HepG2 (cell line): ENCODE measurements at regions not wholly inside any gene's neighbourhood (a gene's known extent, or its start where the extent isn't known, plus 50 kb on each side); places are given as distances from the start of the nearest gene placed in this dataset.

Source experiments
- CREB1 ChIP-seq, 2 experiments: fragments of 450-650 bp in 1 of 2; IDR thresholded peaks; 2 replicates each; pipeline ENCODE4 v1.6.1; 2016 to 2017; ENCODE audit warnings: control low read depth in 1 of 2, mild to moderate bottlenecking in 1 of 2, missing compliant biosample characterization in 1 of 2, missing genetic modification characterization in 1 of 2
- CTCF ChIP-seq: sonication (generic); formaldehyde crosslinking; IDR thresholded peaks from 2 replicates; pipeline ENCODE4 v1.5.0; 2020; ENCODE audit warnings: mild to moderate bottlenecking, missing genetic modification reagents, moderate library complexity
- JUND ChIP-seq: sonication (generic); formaldehyde crosslinking; IDR thresholded peaks from 2 replicates; pipeline ENCODE4 v1.8.0; 2022; ENCODE audit warnings: mild to moderate bottlenecking, missing genetic modification reagents
- PHF5A ChIP-seq: IDR thresholded peaks from one replicate; pipeline ENCODE4 v1.6.1; 2018; ENCODE audit warnings: low read depth, missing genetic modification reagents; ENCODE audit not compliant: unreplicated experiment
- TCF7L2 ChIP-seq: IDR thresholded peaks from 2 replicates; pipeline ENCODE4 v1.6.1; 2011; ENCODE audit warnings: mild to moderate bottlenecking, low read depth, low read length, moderate library complexity
- THAP7 ChIP-seq: sonication (generic); formaldehyde crosslinking; IDR thresholded peaks from 2 replicates; pipeline ENCODE4 v1.8.1; 2023; ENCODE audit warnings: mild to moderate bottlenecking, missing genetic modification reagents
- ZNF263 ChIP-seq: sonication (generic); formaldehyde crosslinking; IDR thresholded peaks from 2 replicates; pipeline ENCODE4 v1.4.0; 2020; ENCODE audit warnings: missing genetic modification reagents
- ZNF747 ChIP-seq: sonication (generic); formaldehyde crosslinking; IDR thresholded peaks from 2 replicates; pipeline ENCODE4 v1.8.1; 2023; ENCODE audit warnings: missing genetic modification reagents, mild to moderate bottlenecking, borderline replicate concordance
- TF ChIP-seq, protein P1 (sequence below): sonication (generic); formaldehyde crosslinking; IDR thresholded peaks from 2 replicates; pipeline ENCODE4 v1.4.0; 2020; ENCODE audit warnings: low read depth, mild to moderate bottlenecking, missing genetic modification reagents

- TF ChIP-seq TCF7L2 (no peak), THAP7 (CRISPR knock-in tag) (no peak), PHF5A (CRISPR knock-in tag) (no peak), CTCF (no peak), ZNF747 (CRISPR knock-in tag) (no peak), CREB1 (IDR thresholded peaks at IDR 0.05) (no peak), CREB1 (CRISPR knock-in tag; IDR thresholded peaks at IDR 0.05) (no peak), JUND (no peak), ZNF263 (CRISPR knock-in tag) (no peak)
- TF ChIP-seq, protein P1, sequence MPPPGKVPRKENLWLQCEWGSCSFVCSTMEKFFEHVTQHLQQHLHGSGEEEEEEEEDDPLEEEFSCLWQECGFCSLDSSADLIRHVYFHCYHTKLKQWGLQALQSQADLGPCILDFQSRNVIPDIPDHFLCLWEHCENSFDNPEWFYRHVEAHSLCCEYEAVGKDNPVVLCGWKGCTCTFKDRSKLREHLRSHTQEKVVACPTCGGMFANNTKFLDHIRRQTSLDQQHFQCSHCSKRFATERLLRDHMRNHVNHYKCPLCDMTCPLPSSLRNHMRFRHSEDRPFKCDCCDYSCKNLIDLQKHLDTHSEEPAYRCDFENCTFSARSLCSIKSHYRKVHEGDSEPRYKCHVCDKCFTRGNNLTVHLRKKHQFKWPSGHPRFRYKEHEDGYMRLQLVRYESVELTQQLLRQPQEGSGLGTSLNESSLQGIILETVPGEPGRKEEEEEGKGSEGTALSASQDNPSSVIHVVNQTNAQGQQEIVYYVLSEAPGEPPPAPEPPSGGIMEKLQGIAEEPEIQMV (CRISPR knock-in tag) = no peak
Measured at GRCh38 chr1:34406833-34407539, 230.3 kb downstream of the C1orf94 start.
